K562 (cell line): ENCODE measurements at regions not wholly inside any gene's neighbourhood (a gene's known extent, or its start where the extent isn't known, plus 50 kb on each side); places are given as distances from the start of the nearest gene placed in this dataset.

ENCODE experiments used
- GTF2E2 ChIP-seq: fragments of 200-800 bp; sonication (Bioruptor generic); IDR thresholded peaks from 2 replicates; pipeline ENCODE4 v1.6.1; 2016; ENCODE audit warnings: missing genetic modification characterization, missing compliant biosample characterization
- NR3C1 ChIP-seq: sonication (generic); formaldehyde crosslinking; IDR thresholded peaks from 2 replicates; pipeline ENCODE4 v1.8.1; 2022; ENCODE audit warnings: missing genetic modification reagents
- TF ChIP-seq, protein P1 (sequence below): fragments of 150-350 bp; IDR thresholded peaks from 2 replicates; pipeline ENCODE4 v1.6.1; 2014; ENCODE audit warnings: low read depth, mild to moderate bottlenecking, low read length, borderline replicate concordance
- TF ChIP-seq, protein P2 (sequence below): sonication (generic); formaldehyde crosslinking; IDR thresholded peaks from 2 replicates; pipeline ENCODE4 v1.8.0; 2022; ENCODE audit warnings: missing genetic modification reagents, mild to moderate bottlenecking, borderline replicate concordance
- TF ChIP-seq, protein P3 (sequence below): fragments of 250-450 bp; sonication (Bioruptor Pico); IDR thresholded peaks from 2 replicates; pipeline ENCODE4 v1.5.0; 2022; ENCODE audit warnings: mild to moderate bottlenecking

DNA sequence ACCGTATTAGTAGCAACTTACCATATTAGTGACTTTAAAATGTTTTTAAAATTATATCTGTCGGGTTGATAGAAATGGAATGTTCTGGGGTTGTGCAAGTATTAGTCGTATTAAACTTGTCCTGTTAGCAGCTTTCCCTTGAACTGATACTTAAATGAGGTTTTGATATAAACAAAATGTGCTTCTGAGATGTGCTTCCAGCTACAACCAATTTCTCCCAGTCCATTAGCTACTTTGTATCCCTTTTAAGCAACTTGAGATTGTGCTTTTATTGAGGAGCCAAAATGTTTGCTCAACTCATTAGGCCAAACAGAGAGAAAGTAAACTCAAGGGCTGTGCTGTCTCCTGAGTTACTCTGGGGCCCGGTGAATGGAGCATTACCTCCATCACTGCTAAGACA, 255.0 kb upstream of the RBFOX1 start (continued):
- TF ChIP-seq, protein P1, sequence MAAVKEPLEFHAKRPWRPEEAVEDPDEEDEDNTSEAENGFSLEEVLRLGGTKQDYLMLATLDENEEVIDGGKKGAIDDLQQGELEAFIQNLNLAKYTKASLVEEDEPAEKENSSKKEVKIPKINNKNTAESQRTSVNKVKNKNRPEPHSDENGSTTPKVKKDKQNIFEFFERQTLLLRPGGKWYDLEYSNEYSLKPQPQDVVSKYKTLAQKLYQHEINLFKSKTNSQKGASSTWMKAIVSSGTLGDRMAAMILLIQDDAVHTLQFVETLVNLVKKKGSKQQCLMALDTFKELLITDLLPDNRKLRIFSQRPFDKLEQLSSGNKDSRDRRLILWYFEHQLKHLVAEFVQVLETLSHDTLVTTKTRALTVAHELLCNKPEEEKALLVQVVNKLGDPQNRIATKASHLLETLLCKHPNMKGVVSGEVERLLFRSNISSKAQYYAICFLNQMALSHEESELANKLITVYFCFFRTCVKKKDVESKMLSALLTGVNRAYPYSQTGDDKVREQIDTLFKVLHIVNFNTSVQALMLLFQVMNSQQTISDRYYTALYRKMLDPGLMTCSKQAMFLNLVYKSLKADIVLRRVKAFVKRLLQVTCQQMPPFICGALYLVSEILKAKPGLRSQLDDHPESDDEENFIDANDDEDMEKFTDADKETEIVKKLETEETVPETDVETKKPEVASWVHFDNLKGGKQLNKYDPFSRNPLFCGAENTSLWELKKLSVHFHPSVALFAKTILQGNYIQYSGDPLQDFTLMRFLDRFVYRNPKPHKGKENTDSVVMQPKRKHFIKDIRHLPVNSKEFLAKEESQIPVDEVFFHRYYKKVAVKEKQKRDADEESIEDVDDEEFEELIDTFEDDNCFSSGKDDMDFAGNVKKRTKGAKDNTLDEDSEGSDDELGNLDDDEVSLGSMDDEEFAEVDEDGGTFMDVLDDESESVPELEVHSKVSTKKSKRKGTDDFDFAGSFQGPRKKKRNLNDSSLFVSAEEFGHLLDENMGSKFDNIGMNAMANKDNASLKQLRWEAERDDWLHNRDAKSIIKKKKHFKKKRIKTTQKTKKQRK: no peak
- TF ChIP-seq, protein P2, sequence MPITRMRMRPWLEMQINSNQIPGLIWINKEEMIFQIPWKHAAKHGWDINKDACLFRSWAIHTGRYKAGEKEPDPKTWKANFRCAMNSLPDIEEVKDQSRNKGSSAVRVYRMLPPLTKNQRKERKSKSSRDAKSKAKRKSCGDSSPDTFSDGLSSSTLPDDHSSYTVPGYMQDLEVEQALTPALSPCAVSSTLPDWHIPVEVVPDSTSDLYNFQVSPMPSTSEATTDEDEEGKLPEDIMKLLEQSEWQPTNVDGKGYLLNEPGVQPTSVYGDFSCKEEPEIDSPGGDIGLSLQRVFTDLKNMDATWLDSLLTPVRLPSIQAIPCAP (CRISPR knock-in tag): no peak
- TF ChIP-seq, protein P3, sequence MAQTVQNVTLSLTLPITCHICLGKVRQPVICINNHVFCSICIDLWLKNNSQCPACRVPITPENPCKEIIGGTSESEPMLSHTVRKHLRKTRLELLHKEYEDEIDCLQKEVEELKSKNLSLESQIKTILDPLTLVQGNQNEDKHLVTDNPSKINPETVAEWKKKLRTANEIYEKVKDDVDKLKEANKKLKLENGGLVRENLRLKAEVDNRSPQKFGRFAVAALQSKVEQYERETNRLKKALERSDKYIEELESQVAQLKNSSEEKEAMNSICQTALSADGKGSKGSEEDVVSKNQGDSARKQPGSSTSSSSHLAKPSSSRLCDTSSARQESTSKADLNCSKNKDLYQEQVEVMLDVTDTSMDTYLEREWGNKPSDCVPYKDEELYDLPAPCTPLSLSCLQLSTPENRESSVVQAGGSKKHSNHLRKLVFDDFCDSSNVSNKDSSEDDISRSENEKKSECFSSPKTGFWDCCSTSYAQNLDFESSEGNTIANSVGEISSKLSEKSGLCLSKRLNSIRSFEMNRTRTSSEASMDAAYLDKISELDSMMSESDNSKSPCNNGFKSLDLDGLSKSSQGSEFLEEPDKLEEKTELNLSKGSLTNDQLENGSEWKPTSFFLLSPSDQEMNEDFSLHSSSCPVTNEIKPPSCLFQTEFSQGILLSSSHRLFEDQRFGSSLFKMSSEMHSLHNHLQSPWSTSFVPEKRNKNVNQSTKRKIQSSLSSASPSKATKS (CRISPR knock-in tag): no peak
- TF ChIP-seq GTF2E2 (tag) (no peak), NR3C1 (CRISPR knock-in tag) (no peak)
